ENCODE measurements at regions not wholly inside any gene's neighbourhood (a gene's known extent, or its start where the extent isn't known, plus 50 kb on each side); places are given as distances from the start of the nearest gene placed in this dataset.
A peak's percentile ranks its signal among the peaks of the same experiment; 100 is the strongest.

DNA sequence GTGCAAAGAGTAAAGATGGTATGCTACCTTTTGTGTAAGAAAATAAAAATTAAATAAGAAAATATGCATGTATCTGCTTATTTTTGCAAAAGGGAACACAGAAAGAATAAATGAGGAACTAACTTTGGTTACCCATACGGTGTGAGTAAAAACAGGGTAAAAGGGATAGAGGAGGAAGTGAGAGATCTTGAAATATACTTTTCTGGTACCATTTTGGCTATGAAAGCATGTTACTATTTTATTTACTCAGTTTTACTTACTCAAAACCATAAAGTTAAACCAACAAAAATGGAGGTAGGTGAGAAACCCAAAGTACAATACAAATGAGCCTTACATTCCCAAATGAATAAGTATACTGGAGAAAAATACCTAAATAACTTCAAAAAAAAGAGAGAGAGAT, 122.0 kb upstream of the EGLN3 start:
- DNase-seq (ENCODE audit: low read depth in 2 of 3, low spot score in 2 of 3) = no peak

DNA sequence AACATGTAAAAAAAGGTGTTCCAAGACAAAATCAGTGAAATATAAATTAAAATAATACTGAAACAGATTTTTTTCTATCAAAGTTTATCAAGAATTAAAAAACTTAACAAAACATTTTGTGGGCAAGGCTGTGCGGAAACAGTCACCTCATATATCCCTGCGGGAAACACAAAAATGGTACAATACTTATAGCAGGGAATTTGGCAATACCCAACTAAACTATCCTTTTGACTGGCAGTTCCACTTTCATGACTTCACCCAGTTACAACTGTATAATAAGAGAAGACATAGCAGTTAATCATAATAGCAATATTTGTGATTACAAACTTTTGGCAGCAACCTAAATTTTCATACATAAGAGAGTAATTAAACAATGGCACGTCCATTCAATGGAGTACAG, 121.5 kb upstream of the EGLN3 start:
- DNase-seq (ENCODE audit: low read depth in 2 of 3, low spot score in 2 of 3) = no peak

DNA sequence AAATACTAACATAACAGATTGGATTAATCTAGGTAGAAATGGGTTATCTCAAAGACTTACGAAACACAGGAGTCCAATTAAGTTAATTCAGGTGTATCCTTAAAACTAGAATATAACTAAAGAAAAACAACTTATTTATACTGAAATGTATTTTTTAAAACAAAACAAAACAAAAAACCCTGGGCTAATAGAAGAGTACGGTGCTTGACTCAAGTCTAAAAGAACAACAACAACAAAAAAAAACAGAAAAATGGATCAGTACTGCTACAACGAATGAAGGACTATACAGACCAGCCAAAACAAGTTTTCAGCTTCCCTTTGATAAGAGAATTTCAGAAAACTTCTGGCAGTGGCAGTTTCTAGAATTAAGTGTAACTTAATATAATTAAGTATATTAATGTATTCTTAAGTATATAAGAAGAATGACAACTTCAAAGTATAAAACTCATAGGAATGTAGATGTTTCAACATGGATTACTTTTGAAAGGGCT, 120.1 kb upstream of the EGLN3 start:
- no peak for DNase-seq (ENCODE audit: low read depth in 2 of 3, low spot score in 2 of 3)

DNA sequence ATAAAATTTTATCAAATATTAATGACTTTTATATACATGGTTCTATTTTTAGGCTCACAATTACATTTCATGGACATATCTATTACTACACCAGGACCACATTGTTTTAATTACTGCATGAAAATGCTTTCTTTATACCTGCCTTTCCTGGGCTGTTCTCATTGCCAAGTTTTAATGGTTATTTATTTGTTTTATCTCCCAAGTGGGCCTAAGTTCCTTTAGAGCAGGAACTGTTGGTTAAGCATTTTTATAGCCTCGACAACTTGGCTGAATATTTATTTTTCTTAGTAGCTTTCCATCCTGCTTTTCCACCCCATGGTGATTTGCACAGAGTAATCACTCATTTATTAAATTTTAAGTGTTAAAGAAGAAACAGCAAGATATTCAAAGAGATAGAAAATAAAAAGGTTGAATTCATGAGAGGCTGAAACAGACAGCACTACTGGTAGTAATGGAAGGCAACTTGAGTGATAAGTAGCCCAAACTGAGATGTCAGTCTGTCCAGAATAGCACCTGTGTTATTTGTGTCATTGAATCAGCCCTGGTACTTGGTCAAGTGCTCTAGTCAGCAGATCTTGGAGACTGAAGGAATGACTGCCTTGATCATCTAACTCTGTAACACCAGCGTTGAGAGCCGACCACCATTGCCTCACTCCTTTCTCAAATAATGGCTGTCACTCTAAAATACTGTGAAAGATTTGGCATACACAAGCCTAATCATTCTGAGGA, 119.1 kb upstream of the EGLN3 start:
- no peak for DNase-seq (ENCODE audit: low read depth in 2 of 3, low spot score in 2 of 3)

DNA sequence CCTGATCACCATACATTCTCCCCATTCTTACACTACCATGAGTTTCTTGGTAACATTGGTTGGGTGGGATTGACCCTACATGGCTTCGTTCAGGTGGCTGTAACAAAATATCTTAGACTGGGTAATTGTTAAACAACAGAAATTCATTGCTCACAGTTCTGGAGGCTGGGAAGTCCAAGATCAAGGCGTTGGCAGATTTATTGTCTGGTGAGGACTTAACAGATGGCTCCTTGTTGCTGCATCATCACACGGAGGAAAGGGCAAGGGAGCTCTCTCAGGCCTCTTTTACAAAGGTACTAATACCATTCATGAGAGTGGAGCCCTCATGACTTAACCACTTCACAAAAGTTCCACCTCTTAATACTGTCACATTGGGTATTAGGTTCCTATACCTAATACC, 116.7 kb upstream of the EGLN3 start:
- no peak for DNase-seq (ENCODE audit: low read depth in 2 of 3, low spot score in 2 of 3)

DNA sequence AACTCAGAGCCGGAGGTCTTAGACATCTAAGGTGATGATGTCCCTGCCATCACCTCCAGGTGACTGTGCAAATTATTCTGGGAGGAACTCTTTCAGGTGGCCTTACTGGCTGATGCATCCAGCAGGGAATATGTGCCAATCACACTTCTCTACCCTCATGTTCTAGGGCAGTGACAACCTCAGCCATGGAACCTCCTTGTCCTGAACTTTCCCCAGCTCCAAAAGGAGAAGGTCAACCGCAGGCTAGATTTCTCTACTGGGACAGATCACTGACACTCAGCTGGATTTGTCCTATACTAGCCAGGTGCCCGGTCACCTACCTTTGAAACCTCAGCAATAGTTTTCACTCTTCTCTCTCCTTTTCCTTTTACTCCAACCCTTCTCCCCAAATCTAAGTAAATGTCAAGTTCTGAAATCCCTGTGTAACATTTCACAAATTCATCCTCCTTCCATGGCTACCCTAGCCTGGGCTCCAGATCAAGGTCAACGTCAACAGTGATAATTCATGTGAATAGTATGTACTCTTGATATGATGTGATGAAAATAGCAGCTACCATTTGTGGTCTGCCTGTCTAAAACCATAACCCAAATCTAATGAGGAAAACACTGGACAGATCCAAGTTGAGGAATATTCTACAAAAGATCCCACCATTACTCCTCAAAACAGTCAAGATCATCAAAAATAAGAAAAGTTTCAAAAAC, 115.0 kb upstream of the EGLN3 start:
- DNase-seq (ENCODE audit: low read depth in 2 of 3, low spot score in 2 of 3) = no peak

DNA sequence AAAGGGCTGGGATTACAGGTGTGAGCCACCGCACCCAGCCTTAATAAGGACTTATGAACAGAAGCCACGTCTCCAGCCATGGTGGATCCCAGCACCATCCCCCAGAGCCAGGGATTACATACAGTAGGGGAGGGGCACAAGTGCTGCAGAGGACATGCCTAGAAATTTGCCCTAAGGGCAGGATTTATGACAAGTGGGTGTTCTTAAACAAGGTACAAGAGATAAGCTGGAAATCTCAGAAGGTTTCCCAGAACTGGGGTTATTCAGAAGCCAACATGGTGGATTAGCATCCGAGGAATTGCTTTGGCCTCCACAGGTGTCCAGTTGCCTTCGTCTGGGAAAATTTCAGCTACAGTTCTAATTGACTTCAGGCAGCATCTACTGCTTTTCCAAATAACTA, 114.4 kb upstream of the EGLN3 start:
- DNase-seq (ENCODE audit: low read depth in 2 of 3, low spot score in 2 of 3) = no peak

DNA sequence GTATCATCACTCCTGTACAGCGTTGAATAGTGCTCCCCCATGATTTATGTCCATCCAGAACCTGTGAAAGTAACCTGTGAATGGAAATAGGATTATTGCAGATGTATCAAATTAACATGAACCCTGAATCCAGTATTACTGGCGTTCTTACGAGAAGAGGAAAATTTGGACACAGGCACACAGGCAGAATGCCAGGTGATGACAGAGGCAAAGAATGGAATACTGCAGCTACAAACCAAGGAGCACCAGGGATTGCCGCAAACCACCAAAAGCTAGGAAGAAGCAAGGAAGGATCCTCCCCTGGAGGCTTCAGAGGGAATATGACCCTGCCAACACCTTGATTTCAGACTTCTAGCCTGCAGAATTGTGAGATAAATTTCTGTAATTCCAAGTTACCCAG, 113.5 kb upstream of the EGLN3 start:
- DNase-seq (ENCODE audit: low read depth in 2 of 3, low spot score in 2 of 3) = no peak

DNA sequence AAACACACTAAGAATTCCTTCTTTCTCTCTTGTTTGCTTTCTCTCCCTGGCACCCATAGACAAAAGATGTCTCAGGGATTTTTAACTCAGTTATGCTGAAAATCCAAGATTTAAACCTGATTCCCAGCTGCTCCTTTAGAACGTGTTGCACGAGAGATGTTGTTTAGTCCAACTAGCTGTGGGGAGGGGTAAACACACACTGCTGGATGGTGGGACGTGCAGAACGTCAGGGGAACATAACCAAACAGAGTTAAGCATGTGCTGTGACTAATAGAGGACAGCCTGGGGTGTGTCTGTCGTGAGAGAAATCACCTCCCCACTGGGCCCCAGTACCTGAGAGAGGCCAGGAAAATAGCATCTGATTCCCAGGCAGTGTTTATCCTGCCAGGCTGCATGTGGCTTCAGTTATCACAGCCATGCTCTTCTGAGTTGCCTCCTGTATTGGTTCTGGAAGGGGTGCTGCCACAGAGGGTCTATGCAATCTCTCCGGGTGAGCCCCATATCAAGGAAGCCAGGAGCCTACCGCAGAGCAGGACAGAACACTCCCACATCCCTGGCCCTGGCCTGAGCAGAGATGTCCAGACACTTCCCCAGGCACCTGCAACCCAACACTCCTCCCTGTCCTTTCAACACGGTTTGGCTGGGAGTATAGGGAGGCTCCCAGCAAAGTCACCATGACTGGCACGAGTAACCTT, 112.7 kb upstream of the EGLN3 start:
- no peak for DNase-seq (ENCODE audit: low read depth in 2 of 3, low spot score in 2 of 3)

DNA sequence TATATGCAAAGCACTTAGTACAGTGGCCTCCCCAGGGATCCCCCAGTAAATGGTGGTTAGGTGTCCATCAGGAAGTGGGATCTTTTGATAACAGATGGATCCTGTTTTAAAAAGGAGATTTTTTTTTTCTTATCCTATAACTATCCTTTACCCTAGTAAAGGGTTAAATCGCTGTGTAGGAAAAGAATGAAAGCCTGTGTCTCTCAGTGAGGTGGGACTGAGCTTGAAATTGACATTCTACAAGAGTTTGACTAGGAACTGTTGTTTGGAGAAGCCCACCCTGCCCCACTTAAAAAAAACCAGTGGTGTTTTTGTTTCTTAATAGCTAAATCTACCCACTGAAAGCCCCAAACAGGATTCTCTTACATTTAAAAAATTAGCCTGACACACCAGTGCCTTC, 112.2 kb upstream of the EGLN3 start:
- no peak for DNase-seq (ENCODE audit: low read depth in 2 of 3, low spot score in 2 of 3)

DNA sequence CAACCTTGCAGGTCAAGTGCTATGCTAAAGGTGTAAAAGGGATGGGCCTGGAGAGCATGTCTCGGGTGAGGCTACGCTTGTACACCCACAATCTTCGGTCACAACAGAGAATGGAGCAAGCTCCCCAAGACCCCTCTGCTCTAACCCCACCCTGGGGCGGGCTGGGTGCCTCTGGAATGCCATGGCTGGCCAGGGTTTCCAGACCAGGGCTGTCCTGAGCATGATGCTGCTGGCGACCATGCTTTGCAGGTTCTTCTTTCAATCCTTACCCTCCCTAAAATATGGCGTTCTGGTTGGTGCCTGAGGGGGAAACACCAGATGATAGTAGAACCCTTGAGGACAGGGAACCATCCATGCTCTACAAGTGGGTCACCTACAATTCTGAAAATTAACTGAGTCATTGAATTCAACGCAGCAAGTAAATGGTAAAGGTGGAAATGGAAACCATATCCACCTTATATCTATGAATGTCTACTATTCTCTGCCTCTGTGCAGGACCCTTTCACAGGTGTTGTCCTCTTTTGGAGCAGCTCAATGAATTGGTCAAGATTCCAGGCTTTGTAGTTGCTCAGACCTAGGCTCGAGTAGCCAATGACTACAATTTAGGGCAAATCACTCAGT, 111.6 kb upstream of the EGLN3 start:
- no peak for DNase-seq (ENCODE audit: low read depth in 2 of 3, low spot score in 2 of 3)

DNA sequence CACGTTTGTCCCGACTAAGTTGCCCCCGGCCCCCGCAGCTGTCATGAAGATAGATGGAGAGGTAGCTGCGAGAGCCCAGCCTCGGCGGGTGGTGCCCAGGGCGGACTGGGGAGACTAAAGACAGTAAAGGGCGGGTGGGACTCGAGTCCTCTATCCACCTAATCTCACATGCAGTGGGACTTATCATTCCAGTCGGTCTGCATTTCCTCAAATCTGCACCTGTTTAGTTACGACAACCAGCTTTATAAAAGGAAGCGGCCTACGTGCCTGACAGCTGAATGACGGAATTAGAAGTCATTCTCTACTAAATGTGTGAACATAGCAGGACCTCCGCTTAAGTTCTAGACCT, 109.8 kb upstream of the EGLN3 start:
- peak in 2 of 3 donors; percentile 39 to 60 for DNase-seq (ENCODE audit: low read depth in 2 of 3, low spot score in 2 of 3)

DNA sequence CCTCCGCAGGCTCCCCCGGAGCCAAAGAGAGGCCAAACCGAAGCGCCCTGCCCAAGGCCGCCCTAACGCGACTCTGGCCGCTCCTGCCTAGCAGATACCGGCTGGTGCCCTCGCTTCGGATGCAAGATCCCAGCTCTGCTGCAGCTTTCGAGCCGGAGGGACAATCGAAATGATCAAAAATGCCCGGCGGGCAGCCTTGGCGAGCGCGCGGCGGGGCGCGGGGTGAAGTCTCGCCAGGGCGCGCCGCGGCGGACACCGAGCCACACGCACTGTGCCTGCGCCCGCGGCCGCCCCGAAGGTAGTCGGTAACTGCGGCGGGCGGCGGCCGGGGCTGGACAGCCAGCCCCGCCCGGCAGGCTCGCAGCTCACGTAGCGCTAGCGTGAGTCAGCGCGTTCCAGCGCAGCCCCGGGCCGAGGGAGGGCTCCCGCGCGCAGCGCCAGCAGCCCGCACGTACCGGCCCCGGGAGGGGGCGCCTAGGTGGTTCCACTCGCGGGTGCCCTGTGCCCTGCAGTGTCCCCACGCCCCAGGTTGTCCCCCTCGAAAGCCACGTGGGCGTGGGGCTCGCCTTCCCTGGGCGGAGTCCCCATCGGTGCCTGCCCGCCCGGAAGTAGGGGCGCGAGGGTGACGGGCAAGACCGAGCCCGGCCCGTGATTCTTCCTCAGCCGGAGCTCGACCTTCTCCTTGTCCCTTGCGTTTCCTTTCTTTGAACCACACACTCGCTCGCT, 109.2 kb upstream of the EGLN3 start:
- peak in 2 of 3 donors; percentile 76 to 83 for DNase-seq (ENCODE audit: low read depth in 2 of 3, low spot score in 2 of 3)

DNA sequence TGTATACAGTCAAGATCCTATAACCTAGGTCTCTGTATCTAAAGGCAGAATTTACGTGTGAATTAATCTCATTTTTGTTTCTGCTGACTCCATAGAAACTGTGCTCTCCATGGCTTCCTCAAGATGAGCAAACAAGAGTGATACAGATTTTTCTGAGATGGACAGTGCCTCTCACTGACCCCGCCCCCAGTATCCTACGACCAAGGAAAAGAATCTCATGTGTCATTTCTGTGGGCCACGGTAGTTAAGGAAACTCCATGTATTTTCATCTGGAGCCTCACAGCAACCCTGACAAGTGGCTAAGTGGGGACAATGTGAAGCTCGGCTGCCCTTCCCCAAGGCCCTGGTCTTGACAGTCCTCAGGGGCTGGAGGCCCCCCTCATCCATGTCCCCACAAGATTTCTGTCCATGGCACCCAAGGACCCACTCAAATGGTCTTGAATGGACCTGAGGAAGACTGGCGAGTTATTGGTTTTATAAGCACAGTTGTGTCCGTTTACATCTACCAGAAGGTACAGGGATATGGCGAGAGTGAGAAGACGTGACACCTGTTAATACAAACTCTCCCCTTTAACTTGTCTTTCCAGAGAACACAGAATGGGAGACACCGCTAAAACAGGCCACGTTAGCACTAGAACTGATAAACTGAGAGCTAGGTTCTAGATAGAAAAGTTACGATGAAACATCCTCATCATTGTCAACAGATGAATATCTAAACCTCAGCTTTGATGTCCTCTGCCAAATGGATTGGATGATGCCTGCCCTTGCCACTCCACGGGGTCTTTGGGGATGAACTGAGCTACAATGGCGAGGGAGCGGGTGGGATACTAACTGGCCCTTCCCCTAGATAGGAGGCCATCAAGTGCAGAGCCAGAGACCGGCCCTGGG, 108.4 kb upstream of the EGLN3 start:
- DNase-seq (ENCODE audit: low read depth in 2 of 3, low spot score in 2 of 3) = no peak

DNA sequence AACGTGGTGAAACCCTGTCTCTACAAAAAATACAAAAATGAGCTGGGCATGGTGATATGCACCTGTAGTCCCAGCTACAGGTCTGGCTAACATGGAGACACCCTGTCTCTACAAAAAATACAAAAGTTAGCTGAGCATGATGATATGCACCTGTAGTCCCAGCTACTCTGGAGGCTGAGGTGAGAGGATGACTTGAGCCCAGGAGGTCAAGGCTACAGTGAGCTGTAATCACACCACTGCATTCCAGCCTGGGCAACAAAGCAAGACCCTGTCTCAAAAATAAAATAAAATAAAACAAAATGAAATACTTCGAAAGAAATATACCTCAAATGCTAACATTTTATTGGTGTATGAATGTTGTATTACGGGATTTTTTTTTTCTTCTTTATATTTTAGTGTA, 107.6 kb upstream of the EGLN3 start:
- no peak for DNase-seq (ENCODE audit: low read depth in 2 of 3, low spot score in 2 of 3)

DNA sequence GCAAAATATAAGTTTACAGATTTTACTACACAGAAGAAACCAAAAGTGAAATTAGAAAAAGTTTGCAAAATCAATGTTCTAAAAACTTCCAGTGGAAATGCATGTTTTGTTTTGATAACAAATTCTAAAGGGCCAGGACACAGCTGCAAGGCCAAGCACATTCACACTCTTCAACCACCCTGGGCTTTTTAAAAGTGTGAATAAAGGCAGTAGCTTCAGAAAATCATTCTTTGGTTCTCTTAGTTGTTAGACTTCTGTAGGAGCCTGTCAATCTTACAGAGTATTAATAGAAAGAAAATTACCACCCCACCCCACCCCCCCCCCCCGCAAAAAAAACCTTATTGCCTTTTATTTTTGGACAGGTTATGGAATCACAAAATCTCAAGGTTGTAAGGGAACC, 105.2 kb upstream of the EGLN3 start:
- peak in 1 of 3 donors; percentile 61 for DNase-seq (ENCODE audit: low read depth in 2 of 3, low spot score in 2 of 3)

DNA sequence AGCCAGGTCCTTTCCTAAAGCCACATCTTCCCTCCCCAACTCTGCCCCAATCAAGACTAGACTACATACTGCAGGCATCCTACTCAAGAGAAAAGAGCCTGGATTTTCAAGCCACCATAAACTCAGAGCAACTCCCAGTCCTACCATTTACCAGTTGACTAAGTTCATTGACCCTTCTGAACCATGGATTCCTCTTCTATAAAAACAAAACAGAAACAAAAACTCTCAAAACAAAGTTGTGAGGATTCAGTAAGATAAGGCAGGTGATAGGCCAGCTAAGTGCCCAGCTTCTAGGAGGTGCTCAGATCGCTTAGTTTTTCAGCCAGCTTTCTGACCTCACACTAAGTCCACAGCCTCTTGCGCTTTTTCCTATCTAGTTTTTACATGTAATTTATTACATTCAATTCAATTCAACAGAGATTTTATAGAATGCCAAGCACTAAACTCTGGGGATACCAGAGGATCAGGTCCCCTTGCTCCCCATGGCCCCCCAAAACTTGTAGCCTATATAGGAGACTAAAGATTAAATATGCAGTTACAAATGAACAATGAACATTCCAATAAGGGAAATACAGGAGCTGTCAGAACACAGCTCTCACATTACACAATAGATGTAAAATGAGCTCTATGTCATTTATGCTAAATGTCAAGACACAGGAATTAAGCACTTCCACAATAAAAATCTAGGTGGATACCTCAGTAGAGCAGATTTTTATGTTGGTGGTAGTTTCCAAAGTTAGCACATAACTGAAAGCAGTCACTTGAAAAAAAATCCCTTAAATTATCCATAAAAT, 104.5 kb upstream of the EGLN3 start:
- no peak for DNase-seq (ENCODE audit: low read depth in 2 of 3, low spot score in 2 of 3)

DNA sequence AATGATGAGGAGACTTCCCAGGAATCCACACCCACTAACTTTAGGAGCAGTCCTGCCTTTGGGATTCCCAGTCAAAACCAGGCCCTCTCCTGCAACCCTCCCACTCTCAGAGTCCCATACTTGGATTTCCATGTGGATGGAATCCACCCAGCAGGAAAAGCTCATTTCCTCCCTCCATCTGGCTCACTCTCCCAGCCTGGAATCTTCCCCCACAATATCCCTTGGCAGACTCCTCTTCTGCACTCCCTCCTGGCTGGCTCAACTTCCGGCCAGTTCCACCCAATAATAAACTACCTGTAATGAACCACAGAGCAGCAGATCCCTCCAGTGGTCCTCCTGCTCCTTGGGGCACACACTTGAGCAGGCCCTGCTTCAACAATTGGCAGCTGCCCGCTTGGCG, 102.8 kb upstream of the EGLN3 start:
- no peak for DNase-seq (ENCODE audit: low read depth in 2 of 3, low spot score in 2 of 3)

DNA sequence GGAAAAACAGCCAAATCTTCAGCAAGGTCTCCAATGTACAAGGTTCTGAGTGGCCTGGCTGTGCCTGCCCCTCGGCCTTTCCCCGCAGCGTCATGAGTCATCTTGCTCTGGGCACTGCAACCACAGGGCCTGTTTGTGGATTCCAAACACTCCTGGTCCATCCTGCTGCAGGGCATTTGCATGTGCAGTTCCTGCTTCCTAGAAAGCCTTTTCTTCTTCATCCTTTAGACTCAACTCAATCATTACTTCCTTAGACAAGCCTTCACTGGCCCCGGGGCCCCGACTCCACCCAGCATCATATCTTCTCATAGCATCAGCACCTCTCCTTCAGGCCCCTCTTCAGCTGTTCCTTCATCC, 101.8 kb upstream of the EGLN3 start:
- DNase-seq (ENCODE audit: low read depth in 2 of 3, low spot score in 2 of 3) = no peak

Measured in hematopoietic multipotent progenitor cell (in vitro differentiated cells).